AG09319 (cell line): ENCODE measurements at regions not wholly inside any gene's neighbourhood (a gene's known extent, or its start where the extent isn't known, plus 50 kb on each side); places are given as distances from the start of the nearest gene placed in this dataset.

Experiments
- DNase-seq: peaks from one replicate; pipeline ENCODE4 v3.0.0-alpha.2; 2010; ENCODE audit warnings: low read depth; ENCODE audit errors: extremely low read depth
- TF ChIP-seq, protein P1 (sequence below): IDR thresholded peaks from 2 replicates; pipeline ENCODE4 v1.5.1; 2011; ENCODE audit warnings: low read depth, mild to moderate bottlenecking, inconsistent platforms, low read length, moderate library complexity

DNA sequence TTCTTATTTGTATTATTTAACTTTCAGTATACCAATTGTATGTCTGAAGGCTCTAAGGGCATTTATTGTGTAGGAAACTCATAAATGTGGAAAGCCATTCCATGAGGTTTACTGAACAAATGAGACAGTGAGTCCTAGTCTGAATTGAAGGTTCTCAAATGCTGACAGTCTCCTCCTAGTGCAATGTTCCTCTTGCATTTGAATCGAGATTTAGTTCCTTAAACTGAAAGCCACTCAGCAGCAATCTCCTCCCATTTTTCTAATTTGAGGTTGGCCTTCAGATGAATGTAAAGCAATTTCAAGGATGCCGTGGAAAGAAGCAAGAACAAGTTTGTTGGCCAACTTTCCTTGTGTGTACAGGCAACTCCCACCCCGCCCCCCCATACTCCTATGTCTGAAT lies 493.2 kb upstream of the KLF4 start:
- no peak for DNase-seq
- TF ChIP-seq, protein P1, sequence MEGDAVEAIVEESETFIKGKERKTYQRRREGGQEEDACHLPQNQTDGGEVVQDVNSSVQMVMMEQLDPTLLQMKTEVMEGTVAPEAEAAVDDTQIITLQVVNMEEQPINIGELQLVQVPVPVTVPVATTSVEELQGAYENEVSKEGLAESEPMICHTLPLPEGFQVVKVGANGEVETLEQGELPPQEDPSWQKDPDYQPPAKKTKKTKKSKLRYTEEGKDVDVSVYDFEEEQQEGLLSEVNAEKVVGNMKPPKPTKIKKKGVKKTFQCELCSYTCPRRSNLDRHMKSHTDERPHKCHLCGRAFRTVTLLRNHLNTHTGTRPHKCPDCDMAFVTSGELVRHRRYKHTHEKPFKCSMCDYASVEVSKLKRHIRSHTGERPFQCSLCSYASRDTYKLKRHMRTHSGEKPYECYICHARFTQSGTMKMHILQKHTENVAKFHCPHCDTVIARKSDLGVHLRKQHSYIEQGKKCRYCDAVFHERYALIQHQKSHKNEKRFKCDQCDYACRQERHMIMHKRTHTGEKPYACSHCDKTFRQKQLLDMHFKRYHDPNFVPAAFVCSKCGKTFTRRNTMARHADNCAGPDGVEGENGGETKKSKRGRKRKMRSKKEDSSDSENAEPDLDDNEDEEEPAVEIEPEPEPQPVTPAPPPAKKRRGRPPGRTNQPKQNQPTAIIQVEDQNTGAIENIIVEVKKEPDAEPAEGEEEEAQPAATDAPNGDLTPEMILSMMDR = no peak

DNA sequence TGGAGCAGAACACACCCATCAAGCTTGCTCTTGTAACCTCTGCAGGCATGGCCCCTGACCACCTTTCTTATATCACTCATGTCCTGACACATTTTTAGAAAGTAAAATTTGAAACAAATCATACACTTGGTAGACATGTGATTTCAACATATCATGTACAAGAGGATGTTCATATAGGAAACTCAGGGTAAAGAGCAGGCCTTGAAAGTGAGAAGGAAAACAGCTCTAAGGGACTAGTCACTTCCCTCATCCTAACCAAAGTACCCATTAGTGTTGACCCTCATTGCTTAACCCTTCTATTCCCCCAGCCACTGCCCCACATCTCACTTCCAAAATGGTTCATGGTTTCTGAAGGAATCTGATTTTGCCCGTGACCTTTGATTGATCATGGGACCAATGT lies 492.4 kb upstream of the KLF4 start:
- DNase-seq = no peak
- TF ChIP-seq, protein P1 = no peak

DNA sequence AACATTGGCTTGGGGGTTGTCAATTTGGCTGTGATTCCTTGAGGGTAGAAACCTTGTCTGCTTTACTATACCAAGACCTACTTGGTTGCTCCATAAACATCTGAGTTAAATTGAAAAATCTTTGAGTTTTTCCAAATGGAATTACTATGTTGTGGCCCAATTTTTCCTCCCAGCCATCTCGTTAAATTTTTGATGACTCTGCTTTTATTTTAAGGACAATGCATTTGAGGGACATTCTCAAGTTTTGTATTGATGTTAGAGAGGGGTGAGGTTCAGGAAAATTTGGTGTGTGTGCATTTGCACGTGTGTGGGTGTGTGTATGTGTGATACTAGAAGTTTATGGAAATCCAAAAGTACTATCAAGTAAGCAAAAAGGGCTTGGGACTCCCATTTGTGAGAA lies 491.4 kb upstream of the KLF4 start:
- TF ChIP-seq, protein P1 = no peak
- no peak for DNase-seq

- no peak for DNase-seq
- TF ChIP-seq, protein P1 = no peak
Observed at GRCh38 chr9:107976767-107977166, 487.2 kb upstream of the KLF4 start.

GRCh38 chr9:107975426-107976010 lies 485.9 kb upstream of the KLF4 start:
- DNase-seq = no peak
- TF ChIP-seq, protein P1 = no peak

- no peak for DNase-seq
- TF ChIP-seq, protein P1 = no peak
Observed at GRCh38 chr9:107973451-107973850, 483.9 kb upstream of the KLF4 start.

GRCh38 chr9:107972346-107972745 lies 482.8 kb upstream of the KLF4 start:
- DNase-seq = no peak
- TF ChIP-seq, protein P1 = no peak
